ENCODE measurements at regions not wholly inside any gene's neighbourhood (a gene's known extent, or its start where the extent isn't known, plus 50 kb on each side); places are given as distances from the start of the nearest gene placed in this dataset.

GRCh38 chr7:22879280-22879679 is 56.6 kb upstream of the TOMM7 start:
- no peak for TF ChIP-seq POLR2AphosphoS5 (IDR thresholded peaks at IDR 0.05; ENCODE audit: insufficient read depth, low read depth, low read length)
- TF ChIP-seq EZH2 (IDR thresholded peaks at IDR 0.05; ENCODE audit: borderline replicate concordance, low read depth, low read length, severe bottlenecking), result no peak
- no peak for TF ChIP-seq CTCF (IDR thresholded peaks at IDR 0.05; ENCODE audit: extremely low read depth in 1 of 2, insufficient read depth in 1 of 2, low read depth in 1 of 2, low read length in 2 of 2)
- no peak for TF ChIP-seq MYC (IDR thresholded peaks at IDR 0.05; ENCODE audit: low read depth, low read length)
- TF ChIP-seq MAX (IDR thresholded peaks at IDR 0.05; ENCODE audit: insufficient read depth, insufficient read length), result no peak
- no peak for TF ChIP-seq FOS (IDR thresholded peaks at IDR 0.05; ENCODE audit: borderline replicate concordance, insufficient read depth, low read length)
- TF ChIP-seq POLR2A (IDR thresholded peaks at IDR 0.05; ENCODE audit: low read depth, low read length), result no peak
- TF ChIP-seq JUN (IDR thresholded peaks at IDR 0.05; ENCODE audit: borderline replicate concordance, insufficient read depth, insufficient read length, low read depth), result no peak
